Testis (tissue), 2 donors: ENCODE measurements at regions not wholly inside any gene's neighbourhood (a gene's known extent, or its start where the extent isn't known, plus 50 kb on each side); places are given as distances from the start of the nearest gene placed in this dataset.

ENCODE experiments used
- CTCF ChIP-seq, 3 experiments: fragments of 450-650 bp in 2 of 3; fragments of 200-600 bp in 1 of 3; sonication (generic) in 1 of 3; IDR thresholded peaks; one replicate each; pipeline ENCODE4 v1.5.1; 2016 to 2019; ENCODE audit warnings: antibody characterized with exemption in 3 of 3, mild to moderate bottlenecking in 2 of 3, moderate library complexity in 1 of 3
- POLR2A ChIP-seq: fragments of 450-650 bp; IDR thresholded peaks from one replicate; pipeline ENCODE4 v1.6.1; 2017; ENCODE audit warnings: antibody characterized with exemption, mild to moderate bottlenecking, moderate library complexity

DNA sequence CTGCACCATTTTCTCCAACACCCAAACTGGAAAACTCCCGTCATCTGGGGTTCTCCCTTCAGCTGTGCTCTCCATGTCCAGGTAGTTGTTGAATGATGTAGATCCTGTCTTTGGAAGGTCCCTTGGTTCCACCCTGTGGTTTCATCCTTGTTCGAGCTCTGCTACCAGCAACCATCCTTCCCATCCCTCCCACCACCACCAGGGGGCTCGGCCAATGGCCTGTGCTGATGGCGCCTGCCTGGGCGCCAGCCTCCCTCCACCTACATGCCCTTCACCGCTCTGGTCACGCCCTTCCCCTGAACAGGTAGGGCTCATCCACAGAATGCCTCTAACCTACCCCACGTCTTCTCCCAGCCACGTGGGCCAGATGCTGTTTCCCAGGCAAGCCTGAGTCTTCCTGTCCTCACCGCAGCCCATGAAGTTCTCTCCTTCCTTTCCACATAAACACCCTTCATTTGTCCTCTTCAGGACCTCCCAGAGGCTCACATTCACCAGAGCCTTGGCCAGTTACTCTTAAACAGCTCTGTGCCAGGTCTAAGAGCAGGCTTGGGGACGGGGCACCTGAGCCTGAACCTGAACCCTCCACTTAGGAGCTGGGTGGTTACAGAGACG, 75.1 kb upstream of the DUSP22 start:
- TF ChIP-seq CTCF (IDR thresholded peaks at IDR 0.05) (peak in 2 of 3 experiments; percentile 25 to 35), POLR2A (no peak)
